ENCODE measurements at regions not wholly inside any gene's neighbourhood (a gene's known extent, or its start where the extent isn't known, plus 50 kb on each side); places are given as distances from the start of the nearest gene placed in this dataset.

DNA sequence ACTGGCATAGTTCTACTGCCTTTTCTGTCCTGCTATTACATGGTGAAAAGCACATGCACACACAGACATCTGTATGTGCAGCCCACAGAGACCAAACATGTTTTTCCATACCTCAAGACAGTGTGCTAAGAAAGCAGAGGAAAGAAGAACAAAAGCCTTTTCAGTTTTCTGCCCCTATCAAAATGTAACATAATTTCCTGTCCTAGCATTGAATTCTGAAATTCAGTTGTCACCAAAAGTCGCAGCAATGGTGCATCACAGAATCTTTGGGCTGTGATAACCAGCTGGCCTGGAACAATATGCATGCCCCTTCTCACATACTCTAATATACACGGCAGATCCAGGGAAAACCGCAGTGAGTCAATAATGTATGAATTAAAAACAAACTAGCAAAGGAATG is 153.8 kb upstream of the RAP2B start:
- no peaks in the 10 kb centered on the region for H4K20me1 ChIP-seq (ENCODE audit: insufficient read depth)
- CTCF ChIA-PET, result no interaction called here
- no peak overlapping the region for H3K27ac ChIP-seq (ENCODE audit: low read depth, low read length)
- POLR2A ChIA-PET, result no interaction called here
- no peaks in the 10 kb centered on the region for H3K9me2 ChIP-seq (ENCODE audit: insufficient read depth)
- no peak overlapping the region for H3K9ac ChIP-seq (ENCODE audit: low read length)
- H3K4me3 ChIP-seq (replicated peaks in 1 of 2; ENCODE audit: low read depth in 1 of 2, low read length in 2 of 2), result no peak overlapping the region
- BruUV-seq (replicated peaks), result no TSS peak
- no peaks in the 10 kb centered on the region for H3K79me2 ChIP-seq (ENCODE audit: insufficient read depth, low read length)
- TF ChIP-seq FOSL1 (IDR thresholded peaks at IDR 0.05; ENCODE audit: low read depth) (no peak), JUND (IDR thresholded peaks at IDR 0.05) (no peak), SIN3A (IDR thresholded peaks at IDR 0.05; ENCODE audit: low read depth) (no peak), ZNF274 (IDR thresholded peaks at IDR 0.05; ENCODE audit: low read depth, low read length) (no peak), EZH2phosphoT487 (IDR thresholded peaks at IDR 0.05; ENCODE audit: borderline replicate concordance) (no peak)
- TF ChIP-seq, protein P1, sequence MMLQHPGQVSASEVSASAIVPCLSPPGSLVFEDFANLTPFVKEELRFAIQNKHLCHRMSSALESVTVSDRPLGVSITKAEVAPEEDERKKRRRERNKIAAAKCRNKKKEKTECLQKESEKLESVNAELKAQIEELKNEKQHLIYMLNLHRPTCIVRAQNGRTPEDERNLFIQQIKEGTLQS (IDR thresholded peaks at IDR 0.05), result no peak
- TF ChIP-seq, protein P2, sequence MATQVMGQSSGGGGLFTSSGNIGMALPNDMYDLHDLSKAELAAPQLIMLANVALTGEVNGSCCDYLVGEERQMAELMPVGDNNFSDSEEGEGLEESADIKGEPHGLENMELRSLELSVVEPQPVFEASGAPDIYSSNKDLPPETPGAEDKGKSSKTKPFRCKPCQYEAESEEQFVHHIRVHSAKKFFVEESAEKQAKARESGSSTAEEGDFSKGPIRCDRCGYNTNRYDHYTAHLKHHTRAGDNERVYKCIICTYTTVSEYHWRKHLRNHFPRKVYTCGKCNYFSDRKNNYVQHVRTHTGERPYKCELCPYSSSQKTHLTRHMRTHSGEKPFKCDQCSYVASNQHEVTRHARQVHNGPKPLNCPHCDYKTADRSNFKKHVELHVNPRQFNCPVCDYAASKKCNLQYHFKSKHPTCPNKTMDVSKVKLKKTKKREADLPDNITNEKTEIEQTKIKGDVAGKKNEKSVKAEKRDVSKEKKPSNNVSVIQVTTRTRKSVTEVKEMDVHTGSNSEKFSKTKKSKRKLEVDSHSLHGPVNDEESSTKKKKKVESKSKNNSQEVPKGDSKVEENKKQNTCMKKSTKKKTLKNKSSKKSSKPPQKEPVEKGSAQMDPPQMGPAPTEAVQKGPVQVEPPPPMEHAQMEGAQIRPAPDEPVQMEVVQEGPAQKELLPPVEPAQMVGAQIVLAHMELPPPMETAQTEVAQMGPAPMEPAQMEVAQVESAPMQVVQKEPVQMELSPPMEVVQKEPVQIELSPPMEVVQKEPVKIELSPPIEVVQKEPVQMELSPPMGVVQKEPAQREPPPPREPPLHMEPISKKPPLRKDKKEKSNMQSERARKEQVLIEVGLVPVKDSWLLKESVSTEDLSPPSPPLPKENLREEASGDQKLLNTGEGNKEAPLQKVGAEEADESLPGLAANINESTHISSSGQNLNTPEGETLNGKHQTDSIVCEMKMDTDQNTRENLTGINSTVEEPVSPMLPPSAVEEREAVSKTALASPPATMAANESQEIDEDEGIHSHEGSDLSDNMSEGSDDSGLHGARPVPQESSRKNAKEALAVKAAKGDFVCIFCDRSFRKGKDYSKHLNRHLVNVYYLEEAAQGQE (IDR thresholded peaks at IDR 0.05; ENCODE audit: low read depth), result no peak
- TF ChIP-seq, protein P3, sequence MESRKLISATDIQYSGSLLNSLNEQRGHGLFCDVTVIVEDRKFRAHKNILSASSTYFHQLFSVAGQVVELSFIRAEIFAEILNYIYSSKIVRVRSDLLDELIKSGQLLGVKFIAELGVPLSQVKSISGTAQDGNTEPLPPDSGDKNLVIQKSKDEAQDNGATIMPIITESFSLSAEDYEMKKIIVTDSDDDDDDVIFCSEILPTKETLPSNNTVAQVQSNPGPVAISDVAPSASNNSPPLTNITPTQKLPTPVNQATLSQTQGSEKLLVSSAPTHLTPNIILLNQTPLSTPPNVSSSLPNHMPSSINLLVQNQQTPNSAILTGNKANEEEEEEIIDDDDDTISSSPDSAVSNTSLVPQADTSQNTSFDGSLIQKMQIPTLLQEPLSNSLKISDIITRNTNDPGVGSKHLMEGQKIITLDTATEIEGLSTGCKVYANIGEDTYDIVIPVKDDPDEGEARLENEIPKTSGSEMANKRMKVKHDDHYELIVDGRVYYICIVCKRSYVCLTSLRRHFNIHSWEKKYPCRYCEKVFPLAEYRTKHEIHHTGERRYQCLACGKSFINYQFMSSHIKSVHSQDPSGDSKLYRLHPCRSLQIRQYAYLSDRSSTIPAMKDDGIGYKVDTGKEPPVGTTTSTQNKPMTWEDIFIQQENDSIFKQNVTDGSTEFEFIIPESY (IDR thresholded peaks at IDR 0.05; ENCODE audit: extremely low read depth, insufficient replicate concordance, low read length), result no peak
- intact Hi-C loops (cut with micrococcal nuclease), result no loop called here
- H3K36me3 ChIP-seq (ENCODE audit: control insufficient read depth in 1 of 2, insufficient read depth in 2 of 2, low read length in 2 of 2), result no peaks in the 10 kb centered on the region
- RAD21 ChIA-PET (ENCODE audit: low non-redundant PET in 1 of 2, low total read pairs in 2 of 2, uncharacterized antibody in 2 of 2, unreplicated experiment in 2 of 2), result no interaction called here
- no peak overlapping the region for H2AFZ ChIP-seq (ENCODE audit: low read depth, low read length, poor library complexity, severe bottlenecking)
- no peaks in the 10 kb centered on the region; a peak in 1 of 4 replicates for H3K4me1 ChIP-seq (ENCODE audit: control insufficient read depth in 1 of 2, insufficient read depth in 2 of 2, low read length in 2 of 2)
- no peak for ATAC-seq
- no peak overlapping the region for H3K4me2 ChIP-seq (ENCODE audit: low read length)
- H3K9me3 ChIP-seq (ENCODE audit: control insufficient read depth in 1 of 2, insufficient read depth in 1 of 2, low read depth in 1 of 2, low read length in 2 of 2), result no peaks in the 10 kb centered on the region
- no peak for DNase-seq (ENCODE audit: low read depth, low spot score)
- no peaks in the 10 kb centered on the region for H3K27me3 ChIP-seq (ENCODE audit: insufficient read depth, low read length)
